HG02970 (cell line): ENCODE measurements at regions not wholly inside any gene's neighbourhood (a gene's known extent, or its start where the extent isn't known, plus 50 kb on each side); places are given as distances from the start of the nearest gene placed in this dataset.
"Not testable (repeated sequence)": the region's sequence is repeated elsewhere in the genome, so short reads cannot be mapped to it uniquely, and the experiment has no call there.

Experiments
- ATAC-seq: cut with Tn5 transposase; IDR thresholded peaks from one replicate; pipeline ENCODE4 v1.9.1; 2021; ENCODE audit warnings: mild to moderate bottlenecking, moderate library complexity, moderate number of reproducible peaks; ENCODE audit not compliant: unreplicated experiment, low FRiP score

DNA sequence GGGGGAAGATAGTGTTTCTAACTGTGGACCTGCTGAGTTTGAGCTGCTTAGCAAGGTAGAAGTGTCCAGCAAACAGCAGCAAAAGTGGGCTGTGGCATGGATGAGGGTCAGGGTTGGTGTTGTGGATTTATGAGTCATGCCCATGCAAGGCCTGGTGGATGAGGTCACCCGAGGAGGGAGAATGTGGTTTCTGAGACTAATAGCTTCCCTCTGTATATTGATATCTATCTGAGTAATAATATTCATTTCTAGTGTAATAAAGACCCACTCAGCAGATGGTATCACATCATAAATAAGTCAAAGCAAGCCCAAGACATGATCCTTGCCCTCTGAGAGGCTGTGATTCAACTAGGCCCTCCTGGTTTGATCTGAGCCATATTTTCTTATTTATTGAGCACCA lies 597.8 kb upstream of the CLINT1 start:
- ATAC-seq: no peak

DNA sequence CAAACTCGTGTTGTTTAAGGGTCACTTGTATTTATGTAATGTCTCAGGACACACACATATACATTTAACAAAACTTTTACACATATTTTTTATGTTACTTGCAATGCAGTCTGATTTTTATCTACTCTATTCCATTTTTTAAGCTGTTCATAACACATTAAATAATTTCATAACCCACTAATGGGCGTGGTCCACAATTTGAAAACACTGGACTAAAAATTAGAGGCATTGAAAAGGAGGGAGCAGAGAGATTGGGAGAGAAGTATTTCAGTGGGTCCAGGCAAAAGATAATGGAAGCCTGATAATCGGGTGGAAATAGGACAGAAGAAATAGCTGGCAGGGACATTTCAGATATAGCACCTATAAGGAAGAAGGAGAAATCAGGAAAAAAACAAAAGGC lies 597.3 kb upstream of the CLINT1 start:
- no peak for ATAC-seq

DNA sequence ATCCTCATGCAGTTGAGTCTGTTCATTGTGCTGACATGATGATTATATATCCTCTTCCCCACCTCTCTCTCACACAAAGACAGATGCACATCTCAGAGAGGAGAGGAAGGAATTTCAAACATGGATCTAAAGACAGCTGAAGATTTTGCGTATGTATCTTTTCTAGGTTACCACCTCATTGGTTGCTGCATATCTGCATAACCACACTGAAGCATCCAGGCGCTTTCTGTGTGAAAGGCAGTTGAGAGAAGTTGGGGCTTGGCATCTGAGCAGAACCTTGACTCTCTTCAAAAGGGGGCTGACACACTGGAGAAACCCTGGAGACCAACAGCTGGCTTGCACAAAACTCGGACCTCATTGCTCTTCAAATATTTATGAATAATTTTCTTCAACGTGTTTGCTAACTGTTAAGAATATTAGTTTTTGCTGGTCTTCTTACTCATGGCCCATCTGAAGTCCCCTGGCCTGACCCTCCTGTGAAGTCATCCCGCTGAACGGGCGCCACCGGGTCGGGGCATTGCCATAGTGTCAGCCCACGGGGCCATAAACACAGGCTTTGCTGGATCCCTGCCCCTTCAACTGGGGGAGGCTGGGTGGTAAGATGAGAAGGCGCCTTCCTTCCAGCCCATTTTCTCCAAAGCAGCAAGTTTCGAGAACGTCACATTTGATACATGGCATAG lies 593.2 kb upstream of the CLINT1 start:
- no peak for ATAC-seq

DNA sequence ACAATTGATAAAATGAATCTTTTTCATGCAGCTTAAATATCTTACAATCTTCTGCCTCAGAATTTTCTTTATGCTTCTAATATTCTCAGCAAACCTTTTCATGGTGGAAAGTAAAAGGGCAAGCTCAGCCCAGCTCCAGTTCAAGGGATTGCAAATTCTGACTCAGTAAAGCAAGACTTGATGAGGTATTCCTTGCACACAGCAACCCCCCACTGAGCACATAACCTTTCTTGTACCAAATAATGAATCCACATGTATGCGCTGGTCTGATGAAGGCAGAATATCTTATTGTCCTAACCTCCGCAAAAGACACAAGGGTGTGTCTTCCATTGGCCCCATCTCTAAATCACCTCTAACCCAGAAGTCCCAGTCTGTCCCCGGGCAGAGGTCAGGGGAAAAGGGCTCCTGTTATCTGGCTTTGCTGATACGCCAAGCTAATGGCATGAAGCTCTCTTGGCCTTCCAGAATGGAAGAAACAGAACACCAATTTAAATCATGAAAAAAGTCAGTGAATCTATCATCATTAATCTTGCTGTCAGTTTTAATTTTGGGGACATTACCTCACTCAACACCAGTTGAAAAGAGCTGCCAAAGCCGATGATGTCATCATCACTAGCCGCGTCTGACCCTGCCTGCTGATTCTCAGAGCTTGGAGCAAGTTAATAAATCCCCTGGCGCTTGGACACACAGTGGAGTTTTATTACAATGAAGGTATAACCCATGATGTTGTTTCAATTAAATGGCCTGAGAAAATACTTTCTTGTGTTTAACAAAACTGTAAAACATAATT lies 592.5 kb upstream of the CLINT1 start:
- no peak for ATAC-seq

DNA sequence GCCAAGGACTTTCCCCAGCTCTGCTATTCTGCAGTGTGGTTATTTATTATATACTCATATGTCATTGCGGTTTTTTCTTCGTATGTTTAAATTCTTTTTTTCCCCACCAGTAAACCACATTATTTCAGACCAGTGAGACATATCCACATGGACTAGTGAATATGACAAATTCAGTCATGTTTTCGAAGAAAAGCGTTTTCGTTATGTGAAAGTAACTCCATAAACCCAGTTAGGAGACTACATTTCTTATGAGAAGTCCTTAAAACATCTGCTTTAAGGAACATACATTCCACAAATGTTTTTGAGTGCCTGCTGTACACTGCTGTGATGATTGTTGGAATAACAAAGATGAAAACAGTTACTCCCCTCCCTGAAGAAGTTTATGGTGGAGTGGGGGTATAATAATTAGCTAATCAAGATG lies 591.8 kb upstream of the CLINT1 start:
- no peak for ATAC-seq

DNA sequence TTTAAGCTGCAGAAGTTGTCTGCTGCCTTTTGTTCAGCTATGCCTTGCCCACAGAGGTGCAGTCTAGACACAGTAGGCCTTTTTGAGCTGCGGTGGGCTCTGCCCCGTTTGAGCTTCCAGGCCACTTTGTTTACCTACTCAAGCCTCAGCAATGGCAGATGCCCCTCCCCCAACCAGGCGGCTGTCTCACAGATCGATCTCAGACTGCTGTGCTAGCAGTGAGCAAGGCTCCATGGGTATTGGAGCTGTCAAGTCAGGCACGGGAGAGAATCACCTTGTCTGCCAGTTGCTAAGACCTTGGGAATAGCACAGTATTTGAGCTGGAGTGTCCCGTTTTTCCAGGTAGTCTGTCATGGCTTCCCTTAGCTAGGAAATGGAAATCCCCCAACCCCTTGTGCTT lies 587.8 kb upstream of the CLINT1 start:
- ATAC-seq: not testable (repeated sequence)

DNA sequence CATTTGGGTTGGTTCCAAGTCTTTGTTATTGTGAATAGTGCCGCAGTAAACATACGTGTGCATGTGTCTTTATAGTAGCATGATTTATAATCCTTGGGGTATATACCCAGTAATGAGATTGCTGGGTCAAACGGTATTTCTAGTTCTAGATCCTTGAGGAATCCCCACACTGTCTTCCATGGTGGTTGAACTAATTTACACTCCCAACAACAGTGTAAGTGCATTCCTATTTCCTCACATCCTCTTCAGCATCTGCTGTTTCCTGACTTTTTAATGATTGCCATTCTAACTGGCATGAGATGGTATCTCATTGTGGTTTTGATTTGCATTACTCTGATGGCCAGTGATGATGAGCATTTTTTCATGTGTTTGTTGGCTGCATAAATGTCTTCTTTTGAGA lies 580.3 kb upstream of the CLINT1 start:
- not testable (repeated sequence) for ATAC-seq

DNA sequence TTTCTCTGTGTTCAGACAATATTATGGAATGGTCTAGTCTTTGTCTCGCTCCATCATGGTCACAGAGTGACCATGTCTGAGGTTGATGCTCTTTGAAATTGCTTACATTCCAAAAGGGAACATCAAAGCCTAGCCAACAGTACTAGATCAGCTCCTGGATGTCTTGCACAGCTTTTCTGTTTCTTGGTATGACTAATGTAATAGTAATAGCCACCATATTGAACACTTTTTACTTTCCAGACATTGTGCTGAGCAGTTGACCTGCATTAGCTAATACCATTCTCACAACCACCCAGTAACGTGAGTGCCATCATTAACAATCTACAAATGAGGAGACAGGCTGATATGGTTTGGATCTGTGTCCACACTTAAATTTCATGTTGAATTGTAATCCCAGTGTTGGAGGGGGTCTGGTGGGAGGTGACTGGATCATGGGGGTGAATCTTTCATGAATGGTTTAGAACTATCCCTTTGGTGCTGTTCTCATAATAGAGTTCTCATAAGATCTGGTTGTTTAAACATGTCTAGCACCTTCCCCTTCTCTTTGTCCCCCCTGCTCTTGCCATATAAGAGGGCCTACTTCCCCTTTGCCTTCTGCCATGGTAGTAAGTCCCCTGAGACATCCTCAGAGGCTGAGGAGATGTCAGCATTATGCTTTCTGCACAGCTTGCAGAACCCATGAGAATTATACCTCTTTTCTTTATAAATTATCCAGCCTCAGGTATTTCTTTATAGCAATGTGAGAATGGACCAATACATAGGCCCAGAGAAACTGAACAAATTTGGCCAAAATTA lies 577.5 kb upstream of the CLINT1 start:
- no peak for ATAC-seq

DNA sequence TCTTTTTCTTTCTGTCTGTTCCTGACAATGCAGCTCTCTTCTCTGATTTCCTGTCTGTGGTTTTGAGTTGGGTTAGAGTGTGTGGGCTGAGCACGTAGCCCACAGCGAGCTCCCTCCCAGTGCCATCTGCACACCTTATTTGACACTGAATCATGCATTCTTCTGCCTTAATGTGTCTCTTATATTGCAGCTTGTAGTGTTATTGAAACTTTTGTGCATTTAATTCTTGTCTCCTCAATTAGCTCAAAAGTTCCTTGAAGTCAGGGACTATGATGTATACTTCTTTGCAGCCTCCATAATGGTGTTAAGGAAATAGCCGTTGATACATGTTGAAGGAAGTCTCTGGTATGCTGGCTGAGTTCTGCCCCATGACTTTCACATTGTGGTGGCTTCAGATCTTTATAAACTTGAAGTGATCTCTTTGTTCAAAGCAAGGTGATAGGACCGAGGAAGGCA lies 576.2 kb upstream of the CLINT1 start:
- ATAC-seq: no peak

DNA sequence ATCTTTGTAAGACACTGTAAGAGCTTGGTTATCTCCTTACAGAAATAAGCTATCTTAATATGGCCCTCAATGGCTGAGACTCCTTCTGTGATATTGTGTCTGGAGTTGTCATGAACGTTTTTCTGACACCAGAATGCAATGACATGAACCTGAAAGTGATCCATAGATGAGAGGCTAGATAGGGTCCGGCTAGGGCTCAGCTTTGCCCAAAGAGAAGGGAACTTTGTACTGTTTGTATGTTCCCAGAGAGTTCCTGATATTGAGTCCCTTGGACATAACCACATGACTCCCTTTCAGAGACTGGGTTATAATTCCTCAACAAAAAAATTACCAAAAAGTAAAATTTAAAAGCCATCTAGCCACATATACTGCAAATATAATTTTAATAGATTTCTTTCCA lies 575.8 kb upstream of the CLINT1 start:
- ATAC-seq: no peak

DNA sequence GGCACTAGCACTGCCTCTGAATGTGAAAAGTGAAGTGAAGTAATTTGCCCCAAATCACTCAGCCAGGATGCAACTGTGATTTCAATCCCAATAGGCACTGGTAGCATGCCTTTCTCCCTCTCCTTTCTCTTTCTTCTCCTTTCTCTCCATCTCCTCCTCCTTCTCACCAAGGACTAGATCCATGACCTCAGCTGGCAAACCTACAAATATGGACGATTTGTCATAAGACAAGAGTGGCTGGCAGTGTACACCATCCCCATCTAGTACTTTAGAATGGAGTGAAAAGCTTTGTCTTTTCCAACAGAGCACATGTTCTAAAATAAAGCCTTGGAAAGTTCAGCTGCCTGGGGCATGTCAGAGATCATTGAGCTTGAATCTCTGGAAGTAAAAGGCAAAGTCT lies 574.7 kb upstream of the CLINT1 start:
- ATAC-seq: no peak

DNA sequence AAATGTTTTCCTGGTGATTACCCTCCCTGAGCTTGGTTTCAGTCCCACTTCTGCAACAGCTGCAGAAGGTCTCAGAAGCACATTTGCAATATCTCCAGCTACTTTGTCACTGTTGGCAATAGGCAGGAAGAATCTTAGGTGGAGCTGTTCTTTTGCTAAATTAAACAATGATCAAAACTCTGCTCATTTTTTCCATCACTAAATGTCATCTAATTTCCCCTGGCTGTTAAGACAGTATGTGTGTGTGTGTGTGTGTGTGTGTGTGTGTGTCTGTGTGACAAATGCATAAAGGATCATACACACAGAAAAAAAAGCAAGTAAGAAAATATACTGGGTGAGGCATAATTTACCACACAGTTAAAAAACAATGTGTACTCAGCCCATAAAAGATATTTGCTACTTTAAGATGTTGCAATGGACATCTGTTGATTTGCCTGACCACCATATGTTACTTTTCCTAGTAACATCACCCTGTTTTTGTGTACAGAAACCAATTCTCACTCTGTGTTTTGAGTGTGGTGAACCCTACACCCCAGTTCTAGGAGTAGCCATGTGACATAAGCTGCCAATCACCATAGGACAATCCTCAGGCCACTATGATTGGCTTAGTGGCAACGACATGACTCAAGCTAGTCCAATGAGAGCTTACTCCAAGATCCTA lies 572.6 kb upstream of the CLINT1 start:
- ATAC-seq: no peak

DNA sequence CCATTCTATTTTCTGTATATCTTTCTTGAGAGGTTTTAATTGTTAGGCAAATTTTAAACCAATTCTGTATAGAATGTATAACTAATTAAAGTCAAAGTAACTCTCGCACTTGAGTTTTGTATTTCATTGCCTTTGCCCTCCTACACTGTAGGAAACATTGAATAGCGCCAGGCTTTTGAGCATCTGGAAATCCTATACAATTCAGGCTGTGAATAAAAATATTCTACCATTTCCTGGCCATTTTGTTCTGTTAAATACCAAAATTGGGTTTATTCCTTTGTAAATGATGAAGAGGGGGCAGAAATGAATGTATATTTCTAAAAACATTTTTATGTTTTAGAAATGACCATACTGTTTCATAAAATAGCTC lies 571.8 kb upstream of the CLINT1 start:
- no peak for ATAC-seq

DNA sequence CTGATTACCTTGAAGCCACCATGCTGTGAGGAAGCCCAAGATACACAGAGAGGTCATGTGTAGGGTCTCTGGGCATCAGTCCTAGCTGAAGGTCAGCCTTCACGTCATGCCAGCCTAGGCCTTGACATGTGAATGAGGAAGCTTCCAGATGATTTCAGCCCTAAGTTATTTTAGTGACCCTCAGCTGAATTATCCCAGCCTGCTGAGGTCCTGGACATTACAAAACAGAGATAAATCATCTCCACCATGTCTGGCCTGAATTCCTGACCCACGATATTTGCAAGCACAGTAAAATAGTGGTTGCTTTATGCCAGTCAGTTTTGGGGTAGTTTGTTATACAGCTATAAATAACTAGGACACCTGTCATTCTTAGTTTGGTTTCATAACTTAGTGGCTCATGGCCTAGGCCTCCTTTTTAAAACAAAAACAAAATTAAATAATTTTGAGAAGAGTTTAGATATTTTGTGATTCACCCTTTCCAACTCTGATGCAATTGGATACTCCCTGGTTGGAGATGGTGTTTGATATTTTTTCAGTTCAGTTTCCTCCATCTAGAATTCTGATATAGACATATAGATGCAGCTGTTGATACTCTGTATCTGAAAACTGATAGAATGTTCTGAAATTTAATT lies 571.3 kb upstream of the CLINT1 start:
- no peak for ATAC-seq

DNA sequence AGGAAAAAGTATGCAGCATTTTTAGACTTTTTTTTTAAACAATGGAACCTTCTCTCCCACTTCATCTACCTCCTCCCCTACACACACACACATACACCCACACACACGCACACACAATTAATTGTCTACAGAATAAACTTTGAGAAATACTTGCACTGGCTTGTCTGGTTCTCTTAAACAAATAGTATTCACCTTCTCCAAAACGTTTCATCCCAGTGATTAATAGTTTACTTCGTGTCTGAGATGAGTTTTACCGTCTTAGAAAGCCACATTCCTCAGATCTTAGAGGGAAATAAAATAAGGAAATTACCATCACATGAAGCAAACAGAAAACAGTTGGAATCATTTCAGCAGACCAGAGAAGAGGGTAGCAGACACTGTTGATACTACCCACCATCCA lies 570.6 kb upstream of the CLINT1 start:
- ATAC-seq: no peak

DNA sequence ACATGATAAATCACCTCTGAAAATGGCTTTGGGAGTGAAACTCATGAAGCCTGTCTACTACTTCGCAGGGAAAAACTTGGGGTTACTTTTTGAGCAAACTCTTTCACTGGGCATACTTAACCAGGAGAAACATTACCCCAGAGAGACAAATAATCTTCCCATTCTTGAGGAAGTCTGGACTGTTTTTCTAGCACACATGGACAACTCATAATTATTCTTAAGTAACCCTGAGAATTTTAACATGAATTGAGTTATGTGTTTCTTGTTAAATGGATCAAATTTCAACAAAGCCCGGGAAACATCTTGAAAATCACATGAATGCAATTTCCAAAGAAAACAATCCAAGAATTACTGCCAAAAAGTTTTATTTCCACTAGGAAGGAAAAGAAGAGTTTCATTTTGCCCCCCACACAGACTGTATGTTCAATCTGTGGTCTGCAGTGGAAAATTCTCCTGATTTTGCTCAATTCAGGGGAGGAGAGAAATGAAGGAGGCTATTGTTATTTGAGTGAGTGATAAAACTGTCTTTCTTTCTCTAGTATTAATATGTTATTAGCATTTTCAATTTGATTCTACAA lies 564.8 kb upstream of the CLINT1 start:
- no peak for ATAC-seq

DNA sequence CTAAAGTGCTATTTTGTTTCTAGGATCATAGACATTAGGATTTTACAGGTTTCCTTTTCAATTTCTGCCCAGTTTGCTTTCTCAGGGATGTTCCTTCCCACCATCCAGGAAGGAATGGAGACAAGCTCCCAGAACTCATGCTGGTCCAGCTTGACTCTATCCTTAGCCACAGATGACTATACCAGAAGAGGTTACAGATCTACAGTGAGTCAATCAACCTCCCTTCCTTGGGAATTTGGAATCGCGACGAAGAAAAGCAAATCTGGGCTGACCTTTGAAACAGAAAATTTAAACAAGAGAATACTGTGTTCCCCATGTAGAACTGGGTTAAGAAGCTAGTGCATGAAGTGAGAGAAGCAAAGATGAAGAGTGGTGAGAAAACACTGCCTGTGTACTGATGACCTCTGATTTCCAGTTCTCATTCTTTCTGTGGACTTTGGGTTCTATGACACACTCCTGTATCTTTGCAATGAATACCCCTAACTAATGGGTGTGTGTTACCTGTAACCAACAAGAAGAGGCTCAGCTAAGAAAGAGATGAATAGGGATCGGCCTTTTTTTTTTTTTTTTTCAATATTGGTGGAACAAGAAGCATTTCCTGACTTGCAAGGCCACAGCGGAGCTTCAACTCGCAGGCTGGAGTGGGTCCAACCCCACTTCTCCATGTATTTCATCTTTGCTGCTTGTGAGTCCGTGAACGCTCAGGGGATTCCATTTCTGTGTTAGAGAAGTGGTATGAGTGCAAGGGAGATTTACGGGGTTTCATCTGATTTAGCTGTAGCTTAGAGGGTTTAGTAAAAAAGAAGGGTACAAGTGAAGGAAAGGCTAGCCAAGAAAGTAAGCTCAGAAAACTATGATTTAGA lies 563.9 kb upstream of the CLINT1 start:
- no peak for ATAC-seq

DNA sequence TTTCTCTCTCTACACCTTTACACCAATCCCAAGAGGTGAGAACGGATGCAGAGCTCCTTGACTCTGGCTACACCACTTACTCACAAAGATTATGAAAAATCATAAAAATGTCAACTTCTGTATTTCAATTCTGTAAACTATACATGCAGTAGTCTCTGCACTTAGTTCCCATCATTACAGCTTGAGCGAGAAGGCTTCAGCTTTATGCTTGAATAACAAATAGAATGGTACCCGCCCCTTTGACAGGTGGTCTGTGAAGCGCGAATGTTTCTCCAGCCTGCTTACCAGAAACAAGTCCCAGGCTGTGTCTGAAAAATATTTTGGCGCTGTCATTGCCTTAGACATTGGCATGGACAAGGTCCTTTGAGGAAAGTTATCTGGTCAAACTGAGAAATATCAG lies 562.4 kb upstream of the CLINT1 start:
- no peak for ATAC-seq

DNA sequence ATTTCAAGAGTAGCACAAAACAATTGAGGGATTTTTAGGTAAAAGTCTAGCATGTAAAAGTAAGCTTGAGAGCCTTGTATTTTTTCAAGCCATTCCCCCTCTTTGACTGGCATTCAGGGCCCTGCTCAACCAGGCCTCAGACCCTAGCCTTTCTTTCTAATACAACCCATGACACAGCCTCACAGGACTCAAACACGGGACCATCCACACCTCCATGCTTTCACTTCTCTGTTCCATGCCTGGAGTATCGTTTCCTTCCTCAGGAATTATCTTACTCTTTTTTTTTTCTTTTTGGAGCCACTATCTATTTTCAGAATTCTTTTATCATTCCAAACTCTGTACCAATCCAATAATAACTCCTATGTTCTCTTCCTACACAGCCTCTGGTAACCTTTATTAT lies 560.2 kb upstream of the CLINT1 start:
- no peak for ATAC-seq
